GM12873 (cell line): ENCODE measurements at regions not wholly inside any gene's neighbourhood (a gene's known extent, or its start where the extent isn't known, plus 50 kb on each side); places are given as distances from the start of the nearest gene placed in this dataset.

Experiments
- CTCF ChIP-seq: IDR thresholded peaks from 2 replicates; pipeline ENCODE4 v1.5.1; 2012; ENCODE audit warnings: low read depth, mild to moderate bottlenecking, moderate library complexity, low read length, control low read depth; ENCODE audit not compliant: insufficient read depth; ENCODE audit errors: missing control alignments

GRCh38 chrX:16300831-16301230, 133.6 kb downstream of the MAGEB17 start:
- TF ChIP-seq CTCF: no peak

DNA sequence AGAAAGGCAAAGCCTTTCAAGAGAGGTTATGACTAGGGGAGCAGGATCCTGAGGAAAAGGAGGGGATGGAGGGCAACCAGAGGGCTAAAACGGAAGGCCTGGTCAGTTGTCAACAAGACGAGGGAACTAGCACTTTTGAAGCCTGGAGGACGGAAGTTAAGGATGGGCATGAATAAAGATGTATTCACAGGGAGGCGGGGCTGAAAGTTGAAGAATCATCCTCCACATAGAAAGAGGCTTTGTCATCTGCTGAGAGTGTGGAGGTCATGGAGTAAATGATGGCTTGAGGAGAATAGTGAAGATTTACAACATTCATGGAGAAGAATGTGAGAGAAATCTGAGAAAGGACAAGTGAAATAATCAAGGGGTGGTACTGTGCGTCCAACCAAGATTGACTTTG, 137.5 kb downstream of the MAGEB17 start:
- no peak for TF ChIP-seq CTCF

DNA sequence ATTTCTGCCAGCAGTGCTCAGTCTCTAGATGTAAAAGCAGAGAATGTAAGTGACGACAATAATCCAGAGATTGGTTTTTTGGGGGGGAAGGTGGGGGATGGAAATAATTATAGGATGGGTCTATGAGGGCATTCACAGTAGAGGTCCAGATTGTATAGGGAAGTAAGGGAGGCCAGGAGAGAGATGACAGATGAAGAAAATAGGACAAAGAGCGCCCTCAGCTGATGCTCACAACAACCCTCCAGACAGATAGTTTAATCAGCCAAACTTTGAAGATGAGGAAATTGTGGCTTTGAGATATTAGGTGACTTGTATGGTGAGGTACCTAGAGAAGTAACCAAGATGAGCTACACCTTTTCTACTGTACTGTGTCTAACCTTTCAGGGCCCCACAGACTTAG, 137.9 kb downstream of the MAGEB17 start:
- TF ChIP-seq CTCF: no peak

DNA sequence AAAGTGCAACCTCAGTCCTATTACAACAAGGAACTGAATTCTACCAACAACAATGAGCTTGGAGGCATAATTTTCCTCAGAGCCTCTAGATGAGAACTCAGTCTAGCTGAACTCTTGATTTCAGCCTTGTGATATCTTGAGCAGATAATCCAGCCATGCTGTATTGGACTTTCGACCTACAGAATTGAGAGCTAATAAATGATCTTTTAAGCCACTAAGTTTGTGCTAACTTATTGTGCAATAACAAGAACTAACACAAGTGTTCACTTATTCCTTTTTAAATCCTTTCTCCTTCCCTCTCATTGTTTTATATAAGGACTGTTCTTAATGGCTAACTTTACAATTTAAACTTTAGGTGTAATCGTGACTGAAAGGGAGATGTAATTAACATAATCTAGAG, 140.7 kb downstream of the MAGEB17 start:
- no peak for TF ChIP-seq CTCF

DNA sequence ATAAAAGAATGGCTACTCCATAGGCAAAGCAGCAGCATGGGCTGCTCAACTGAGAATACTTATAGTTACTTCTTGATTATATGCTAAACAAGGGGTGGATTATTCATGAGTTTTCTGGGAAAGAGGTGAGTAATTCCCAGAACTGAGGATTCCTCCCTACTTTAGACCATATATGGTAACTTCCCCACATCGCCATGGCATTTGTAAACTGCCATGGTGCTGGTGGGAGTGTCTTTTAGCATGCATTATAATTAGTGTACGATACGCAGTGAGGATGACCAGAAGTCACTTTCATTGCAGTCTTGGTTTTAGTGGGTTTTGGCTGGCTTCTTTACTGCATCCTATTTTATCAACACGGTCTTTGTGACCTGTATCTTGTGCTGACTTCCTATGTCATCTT, 141.5 kb downstream of the MAGEB17 start:
- TF ChIP-seq CTCF: no peak

- TF ChIP-seq CTCF: no peak
These were observed 143.0 kb downstream of the MAGEB17 start for GRCh38 chrX:16310326-16310725.

DNA sequence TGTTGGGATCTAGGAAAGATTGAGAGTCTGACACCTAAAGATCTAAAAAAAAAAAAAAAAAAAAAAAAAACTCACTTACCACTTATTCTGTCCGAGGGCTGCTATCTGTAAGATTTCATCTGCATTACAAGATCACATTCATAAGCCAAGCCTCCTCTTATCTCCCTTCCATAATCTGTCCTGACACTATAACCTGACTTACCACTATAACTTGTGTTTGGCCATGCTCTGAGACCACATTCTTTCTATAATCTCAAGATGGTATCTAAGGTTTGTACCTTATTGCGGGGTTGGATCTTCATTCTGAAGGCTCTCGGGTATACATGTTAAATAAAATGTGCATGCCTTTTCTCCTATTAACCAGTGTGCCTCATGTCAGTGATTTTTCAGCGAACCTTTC, 144.4 kb downstream of the MAGEB17 start:
- no peak for TF ChIP-seq CTCF
